HG03060 (cell line): ENCODE measurements at regions not wholly inside any gene's neighbourhood (a gene's known extent, or its start where the extent isn't known, plus 50 kb on each side); places are given as distances from the start of the nearest gene placed in this dataset.
"Not testable (repeated sequence)": the region's sequence is repeated elsewhere in the genome, so short reads cannot be mapped to it uniquely, and the experiment has no call there.

Source experiments
- ATAC-seq: cut with Tn5 transposase; IDR thresholded peaks from one replicate; pipeline ENCODE4 v1.9.1; 2021; ENCODE audit warnings: low read depth, moderate number of reproducible peaks; ENCODE audit not compliant: unreplicated experiment

DNA sequence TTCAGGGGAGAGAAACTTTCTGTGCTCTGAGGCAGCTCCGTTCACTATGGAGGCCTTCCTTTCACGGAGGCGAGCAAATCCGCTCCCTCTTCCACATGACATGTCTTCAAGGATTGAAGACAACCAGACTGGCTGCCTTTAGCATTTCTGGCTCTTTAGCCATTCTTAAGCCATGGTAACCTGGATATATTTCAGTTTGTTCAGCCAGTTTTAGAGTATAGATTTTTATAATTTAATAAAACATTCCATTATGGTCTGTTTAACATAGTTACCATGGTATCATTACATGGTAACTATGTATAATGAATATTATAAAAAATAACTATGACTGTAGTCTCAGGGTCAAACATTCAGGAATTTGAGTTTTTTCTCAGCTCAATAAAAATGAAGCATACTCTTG is 54.2 kb upstream of the NFIA start:
- no peak for ATAC-seq

DNA sequence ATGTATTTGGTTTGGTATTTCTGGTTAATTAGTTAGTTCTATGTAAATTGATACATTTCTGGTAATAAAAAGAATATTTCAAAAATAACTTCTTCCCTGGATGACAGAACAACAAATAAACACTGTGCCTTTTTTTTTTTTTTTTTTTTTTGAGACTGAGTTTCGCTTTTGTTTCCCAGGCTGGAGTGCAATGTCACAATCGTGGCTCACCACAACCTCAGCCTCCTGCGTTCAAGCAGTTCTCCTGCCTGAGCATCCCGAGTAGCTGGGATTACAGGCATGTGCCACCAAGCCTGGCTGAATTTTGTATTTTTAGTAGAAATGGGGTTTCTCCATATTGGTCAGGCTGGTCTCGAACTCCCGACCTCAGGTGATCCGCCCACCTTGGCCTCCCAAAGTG is 64.3 kb upstream of the NFIA start:
- not testable (repeated sequence) for ATAC-seq

DNA sequence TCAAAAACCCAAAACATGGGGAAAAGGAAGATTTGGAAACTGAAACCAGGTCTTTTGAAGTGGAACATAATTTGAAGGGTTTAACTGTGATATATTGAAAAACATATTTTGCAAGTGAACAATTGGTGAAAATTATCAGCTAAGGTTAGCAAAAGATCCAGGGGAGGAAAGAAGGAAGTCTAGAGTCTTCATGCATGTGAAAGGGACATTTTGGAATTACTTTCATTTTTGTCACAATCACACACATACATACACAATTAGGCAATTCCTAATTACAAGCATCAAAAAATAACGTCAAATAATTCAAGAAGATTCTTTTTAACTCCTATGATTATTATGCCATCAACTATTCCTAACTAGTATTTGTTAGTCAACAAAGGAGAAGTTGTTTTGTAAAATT is 64.7 kb upstream of the NFIA start:
- no peak for ATAC-seq

DNA sequence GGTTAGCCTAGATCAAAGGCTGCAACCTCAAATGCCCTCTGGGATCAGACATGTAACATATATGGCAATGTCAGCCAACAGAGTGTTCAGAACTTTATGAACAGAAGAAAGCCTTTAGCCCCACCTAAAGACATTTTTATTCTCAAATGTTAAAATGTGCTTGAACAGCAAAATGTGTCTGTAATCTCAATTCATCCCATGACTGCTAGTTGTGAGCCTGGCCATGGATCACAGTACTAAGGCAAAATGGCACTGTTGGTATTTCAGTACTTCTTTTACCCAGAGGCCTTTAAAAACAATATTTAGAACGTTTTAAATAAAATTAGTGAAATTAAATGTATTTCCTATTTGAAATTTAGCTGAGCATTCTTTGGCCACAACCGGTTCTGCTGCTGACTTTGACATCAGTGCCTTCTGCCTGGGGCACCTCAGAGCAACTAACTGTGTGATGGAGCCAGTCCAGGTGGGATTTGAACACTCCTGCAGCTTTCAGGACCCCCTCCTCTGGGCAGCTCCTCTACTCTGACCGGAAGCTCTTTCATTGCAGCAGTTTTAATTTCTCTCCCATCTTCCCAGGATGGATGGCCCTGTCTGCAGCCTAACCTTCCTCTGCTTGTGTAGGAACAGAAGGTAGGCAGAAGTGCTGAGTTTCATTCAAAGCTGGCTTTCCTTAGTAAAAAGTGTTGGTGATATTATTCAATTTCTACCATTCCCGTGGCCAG is 68.3 kb upstream of the NFIA start:
- ATAC-seq = no peak

DNA sequence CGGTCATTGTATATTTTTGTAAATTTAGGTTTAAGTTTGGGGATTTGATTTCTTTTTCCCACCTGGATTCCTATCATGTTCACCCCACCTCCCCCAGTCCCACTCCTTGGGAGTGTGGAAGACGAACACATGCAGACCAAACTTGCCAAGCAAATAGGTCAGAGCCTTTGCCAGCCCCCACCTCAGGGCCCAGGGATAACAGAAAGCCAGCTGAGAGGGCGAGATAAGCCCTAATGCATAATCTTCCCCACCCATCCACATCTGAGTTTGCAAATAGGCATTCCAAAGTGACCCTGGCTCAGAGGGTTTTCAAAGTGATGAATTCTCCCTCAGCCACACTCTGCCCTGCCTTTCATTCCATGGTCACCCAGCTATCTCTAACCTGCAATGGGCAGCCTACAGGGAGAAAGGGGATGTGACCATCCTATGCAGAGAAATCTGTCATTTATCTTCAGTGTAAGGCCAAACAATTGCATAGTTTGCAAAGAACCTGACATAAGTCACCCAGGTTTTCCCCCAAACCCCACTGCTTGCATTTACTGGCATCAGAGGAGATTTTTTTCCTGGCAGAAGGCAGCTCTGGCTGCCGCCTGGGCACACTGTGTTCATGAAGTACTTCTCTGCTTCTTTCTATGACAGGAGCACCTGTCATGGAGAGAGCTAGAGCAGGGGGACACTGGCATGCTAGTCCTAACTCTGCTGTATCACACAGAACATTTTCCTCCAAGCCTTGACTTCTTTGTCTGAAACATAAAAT is 69.0 kb upstream of the NFIA start:
- ATAC-seq = no peak

DNA sequence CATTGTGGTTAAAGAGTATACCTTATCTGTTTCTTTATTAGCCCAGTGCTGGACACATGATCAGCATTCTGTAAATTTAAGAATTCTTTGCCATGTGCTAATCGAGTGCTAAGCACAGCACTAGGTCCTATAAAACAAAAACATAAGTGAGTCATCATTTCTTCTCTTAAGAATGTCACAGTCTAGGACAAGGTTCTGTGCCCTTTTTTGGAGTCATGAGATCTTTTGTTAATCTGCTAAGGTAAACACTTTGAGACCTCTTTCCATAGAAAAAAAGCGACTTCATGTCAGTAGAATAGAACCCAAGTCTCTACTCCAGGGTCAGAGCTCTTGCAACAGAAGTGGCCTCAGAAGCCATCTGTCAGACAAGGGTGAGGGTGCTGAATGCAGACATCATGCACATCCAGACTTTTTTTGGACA is 70.0 kb upstream of the NFIA start:
- no peak for ATAC-seq

DNA sequence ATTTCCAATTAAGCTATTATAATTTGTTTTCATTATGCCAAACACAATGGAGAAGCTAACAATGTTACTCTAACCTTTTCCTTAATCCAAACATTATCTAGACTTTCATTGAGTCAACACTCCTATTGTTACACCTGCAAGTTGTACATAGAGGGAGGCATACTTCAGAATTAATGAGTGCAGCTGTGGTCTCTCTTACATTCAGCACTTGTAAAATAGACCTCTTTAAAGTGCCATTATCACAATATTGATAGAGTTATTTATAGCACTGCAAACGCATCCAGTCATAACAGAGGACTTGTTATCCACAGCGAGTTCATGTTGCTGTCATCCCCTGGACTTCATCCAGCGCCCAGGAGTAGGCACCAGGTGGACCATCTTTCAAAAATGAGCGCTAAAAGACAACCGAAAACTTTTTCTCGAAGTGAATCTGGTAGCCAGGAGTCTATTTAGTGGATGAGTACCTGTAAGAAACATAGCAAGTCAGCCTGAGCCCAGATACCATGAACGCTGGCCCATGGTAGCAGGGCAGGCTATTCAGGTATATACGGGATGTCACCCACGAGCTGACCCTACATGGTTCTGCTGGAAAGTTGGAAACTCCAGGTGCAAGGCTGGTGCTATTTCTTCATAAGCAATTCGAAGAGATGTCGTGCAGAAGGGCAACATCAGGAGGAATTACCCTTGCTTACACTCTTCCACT is 70.6 kb upstream of the NFIA start:
- no peak for ATAC-seq

DNA sequence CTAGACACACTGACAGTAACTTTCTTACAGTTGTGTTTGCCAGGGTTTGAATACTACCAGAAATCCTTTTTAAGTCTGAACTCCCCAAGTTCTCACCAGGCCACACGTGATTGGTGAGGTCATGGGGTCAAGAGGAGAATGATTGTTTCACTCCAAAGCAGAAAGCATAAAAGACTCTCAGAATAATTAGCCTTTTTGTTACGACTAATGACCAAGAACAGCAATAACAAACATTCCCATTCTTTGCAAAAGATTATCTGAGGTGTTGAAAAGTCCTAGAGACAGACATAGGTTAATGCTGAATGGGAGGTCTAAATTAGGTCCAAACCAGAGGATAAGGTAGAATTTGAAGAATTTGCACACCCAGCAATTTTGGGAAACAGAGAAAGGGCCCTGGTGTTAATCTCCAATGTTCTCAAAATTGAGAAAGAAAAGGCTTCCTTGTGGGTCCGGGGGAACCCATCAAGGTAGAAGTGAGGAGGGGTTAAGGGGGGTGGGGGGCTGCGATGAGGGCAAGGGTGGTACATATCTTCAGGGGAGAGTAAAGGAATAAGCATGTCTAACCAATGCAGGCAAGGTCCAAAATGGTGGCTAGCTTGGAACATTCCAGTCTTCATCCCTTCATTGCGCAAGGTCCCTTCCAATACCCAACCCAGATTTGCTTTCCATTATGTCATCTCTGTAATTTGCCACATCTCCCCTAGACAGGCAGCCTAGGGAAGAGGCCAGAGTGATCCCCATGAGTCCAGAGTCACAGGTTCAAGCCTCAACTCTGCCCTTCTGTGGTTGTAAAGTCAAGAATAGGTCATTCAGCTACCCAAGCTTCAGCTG is 74.6 kb upstream of the NFIA start:
- no peak for ATAC-seq

DNA sequence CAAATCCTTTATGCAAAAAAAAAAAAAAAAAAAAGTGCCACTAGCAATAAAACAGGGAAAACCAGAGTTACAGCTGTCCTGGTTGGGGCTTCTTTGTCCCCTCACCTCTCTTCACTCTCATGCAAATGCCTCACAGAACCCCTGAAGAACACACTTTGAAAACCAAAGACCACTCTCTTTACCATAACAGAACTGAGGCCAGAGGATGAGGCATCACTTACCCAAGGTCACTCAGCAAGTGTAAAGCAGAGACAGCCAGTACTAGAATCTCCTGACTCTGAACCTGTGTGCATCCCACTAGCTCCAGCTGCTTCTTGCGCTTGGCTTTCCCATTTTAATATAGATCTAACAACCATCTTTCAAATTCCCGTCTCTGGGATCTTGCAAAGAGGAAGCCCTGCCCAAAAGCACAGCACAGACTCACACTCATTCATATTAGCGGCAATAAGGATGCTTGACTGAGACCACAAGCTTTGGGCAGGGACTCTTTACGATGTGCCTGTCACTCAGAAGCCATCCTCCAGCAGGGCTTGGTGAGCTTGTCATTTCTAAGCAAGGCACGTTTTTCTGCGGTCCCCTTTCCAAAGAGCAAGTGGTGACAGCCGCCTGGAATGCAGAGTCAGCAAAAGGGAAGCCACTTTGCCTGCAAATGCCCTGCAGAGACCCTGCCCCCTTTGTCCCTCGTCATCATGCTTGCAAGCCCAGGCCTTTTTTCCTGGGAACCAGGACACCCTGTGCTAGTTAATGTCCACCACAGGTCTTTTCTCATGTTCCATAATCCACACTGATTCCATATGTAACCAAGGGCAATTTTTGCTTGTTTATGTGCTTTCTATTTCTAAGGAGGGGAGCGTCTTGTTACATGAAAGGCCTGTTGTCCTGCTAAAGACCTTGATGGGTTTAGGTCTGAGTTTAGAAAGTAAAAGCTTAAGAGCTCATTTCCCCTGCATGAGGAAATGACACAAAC is 76.5 kb upstream of the NFIA start:
- ATAC-seq = no peak

DNA sequence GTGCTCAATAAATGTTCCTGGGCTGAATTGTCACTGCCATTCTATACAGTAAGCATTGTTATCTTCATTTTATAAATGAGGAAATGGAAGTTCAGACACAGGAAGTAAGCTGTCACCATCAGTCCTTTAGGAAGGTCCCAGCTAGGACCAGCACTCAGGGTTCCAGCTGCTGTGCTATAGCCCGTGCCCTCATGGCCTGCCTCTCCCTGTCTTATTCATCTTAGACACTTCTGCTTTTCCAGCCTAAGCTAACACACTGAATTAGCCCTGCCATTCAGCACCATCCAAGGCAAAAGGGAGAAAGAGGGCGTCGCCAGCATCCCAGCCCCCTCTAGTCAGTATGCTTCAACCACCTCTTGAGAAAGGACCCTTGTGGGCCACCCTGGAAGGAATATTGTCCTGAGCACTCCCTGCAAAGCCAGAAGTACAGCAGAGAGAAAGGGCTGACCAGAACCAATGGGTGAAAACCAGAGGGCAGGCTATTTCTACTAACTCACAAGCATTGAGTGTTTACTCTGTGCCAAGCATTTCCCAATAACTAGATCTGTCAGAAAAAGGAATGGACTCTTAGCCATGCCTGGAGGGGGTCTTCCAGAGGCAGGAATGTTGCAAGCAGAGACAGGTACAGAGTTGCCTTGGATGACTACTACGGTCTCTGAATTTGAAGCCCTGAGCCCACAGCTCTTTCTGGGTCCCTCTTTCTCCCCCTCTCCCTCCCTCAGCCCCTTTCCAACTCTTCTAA is 77.9 kb upstream of the NFIA start:
- no peak for ATAC-seq

DNA sequence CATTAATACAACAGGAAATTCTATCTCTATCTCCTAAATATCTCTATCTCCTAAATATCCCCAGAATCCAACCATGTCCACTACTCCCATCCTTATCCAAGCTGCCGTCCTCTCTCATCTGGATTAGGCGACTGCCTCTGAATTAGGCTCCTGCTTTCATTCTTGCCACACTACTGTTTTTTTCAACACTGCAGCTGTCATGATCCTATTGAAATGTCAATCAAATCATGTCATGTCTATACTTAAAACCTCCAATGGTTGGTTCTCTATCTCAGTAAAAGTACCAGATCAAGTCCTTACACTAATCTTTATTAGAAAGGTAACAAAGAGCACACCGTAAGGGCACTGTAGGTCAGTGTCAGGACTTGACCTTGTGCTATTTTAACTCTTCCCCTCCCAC is 82.0 kb upstream of the NFIA start:
- no peak for ATAC-seq

DNA sequence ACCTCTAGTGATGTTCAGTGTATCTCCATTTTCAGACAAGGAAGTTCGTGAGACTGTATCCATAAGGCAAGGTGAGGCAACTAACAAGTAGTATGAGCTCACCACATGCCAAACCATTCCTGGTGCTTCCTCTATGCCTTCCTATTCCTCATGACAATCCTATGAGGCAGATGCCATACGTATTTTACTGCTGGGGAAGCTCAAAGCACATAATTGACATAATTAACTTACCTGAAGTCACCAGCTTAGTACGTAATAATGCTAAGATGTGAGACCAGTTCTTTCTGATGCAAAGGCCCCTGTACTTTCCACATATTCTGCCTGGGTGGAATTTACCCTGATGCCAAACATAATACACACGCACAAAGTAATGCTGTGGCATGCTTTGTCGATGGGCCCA is 83.6 kb upstream of the NFIA start:
- ATAC-seq = no peak

DNA sequence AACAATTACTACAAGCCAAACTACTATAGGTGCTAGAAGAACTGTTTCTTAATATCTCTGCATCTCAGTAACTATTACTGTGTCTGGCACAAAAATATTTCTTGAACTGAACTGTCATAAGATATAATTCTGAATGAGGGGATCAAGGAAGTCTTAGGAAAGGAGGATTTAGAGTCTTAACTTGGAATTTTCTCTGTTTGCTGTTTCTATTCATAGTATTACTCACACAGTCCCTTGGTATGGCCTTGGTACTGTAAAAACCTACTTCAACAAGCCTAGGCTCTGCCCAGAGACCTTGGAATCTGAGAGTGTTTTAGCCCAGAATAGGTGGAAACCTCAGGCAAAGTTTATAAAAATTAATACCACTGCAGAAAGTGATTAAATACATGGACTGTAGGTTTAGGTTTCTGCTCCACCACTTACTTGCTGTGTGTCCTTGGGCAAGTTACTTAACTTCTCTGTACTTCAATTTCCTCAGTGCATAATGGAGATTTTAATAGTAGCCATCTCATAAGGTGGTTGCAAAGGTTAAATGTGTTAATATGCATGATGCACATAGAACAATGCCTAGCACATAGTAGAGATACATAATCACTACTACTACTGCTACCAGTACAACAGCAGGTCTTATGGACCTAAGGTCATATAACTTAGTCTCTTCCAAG is 87.4 kb upstream of the NFIA start:
- no peak for ATAC-seq

DNA sequence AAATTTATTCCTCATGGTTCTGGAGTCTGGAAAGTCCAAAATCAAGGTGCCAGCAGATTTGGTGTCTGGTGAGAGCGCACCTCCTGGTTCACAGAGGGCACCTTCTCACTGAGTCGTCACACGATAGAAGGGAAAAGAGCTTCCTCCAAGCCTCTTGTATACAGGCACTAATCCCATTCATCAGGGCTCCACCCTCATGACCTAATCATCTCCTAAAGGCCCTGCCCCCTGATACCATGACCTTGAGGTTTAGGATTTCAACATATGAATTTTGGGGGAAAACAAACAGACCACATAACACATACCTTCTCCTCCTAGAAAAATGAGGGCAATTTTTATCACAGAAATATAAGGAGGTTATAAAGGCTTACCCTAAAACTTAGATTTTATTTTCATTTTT is 88.0 kb upstream of the NFIA start:
- ATAC-seq = no peak

DNA sequence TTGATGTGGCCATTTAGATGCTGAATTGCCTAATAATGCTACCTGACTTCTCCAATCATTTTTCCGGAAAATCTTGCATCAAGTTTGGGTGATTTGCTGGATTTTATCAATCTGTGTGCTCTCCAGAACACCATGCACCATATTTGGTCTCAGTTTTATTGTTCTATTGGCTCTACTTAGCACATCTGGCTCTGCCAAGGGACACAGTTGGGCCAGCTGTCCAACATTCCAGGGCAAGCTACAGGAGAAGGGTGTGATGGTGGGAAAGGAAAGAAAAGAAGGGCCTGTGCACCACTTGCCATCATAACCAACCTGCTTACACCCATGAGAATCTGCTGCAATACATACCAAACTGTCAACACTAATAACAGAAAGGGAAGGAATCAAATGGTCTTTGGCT is 90.2 kb upstream of the NFIA start:
- no peak for ATAC-seq

DNA sequence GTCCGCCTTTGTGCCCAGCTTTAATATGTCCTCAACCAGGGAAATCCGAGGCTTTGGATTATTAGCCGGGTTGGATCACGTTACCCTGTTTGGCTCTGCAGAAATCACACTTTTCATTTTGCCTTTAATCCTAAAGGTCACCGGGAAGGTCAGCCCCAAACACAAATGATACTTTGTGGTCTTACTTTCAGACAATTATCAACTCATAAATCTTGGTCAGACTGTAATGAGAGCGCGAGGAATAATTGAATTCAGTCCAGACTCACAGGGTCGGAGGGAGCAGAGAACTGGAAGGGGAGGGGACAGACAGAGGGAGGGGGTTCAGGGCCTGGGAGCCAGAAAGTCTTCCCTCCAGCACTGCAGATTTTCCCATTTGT is 91.7 kb upstream of the NFIA start:
- ATAC-seq = no peak

DNA sequence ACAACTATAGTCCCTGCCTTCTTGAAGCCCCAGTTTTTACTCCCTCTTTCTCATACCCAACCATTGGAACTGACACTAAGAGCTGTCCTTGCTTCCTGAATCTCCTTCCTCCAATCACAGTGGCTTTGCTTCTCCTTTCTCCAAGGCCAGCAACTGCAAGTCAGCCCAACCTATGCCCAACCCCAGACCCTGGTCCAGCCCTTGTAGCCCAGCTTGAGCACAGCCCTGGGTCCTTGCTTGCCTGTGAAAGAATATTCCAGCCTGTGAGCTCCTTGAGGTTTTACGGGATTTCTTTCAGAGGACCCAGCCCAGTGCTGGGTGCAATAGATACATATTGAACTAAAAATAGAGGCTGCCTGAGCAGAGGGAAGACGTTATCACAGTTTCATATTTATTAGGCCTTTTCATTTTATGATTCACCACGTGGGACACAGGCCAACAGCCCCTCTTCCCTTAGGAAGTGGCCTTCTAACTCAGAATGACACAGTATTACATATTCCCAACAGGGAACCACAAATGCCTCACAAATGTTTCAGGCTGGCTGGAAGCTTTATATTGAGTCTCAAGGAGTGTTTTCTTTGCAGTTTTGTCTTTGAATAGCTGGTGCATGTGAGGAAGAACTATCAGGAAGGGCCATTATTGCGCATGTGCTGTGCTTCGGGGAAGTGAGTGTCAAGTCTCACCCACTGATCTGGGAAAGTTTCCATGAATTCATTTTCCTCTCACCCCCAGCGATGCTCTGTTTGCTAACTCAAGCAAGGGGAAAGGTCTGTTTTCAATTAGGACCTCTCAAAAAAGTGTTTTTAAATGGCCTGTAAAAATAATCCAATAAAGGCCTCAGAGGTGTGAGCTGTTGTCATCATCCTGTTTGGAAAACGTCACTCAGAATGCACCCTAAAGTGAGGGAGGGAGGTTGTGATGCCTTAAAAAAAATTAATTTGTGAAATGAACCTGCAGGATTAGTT is 92.3 kb upstream of the NFIA start:
- ATAC-seq = no peak
